Femur (tissue), 1 donor: ENCODE measurements at regions not wholly inside any gene's neighbourhood (a gene's known extent, or its start where the extent isn't known, plus 50 kb on each side); places are given as distances from the start of the nearest gene placed in this dataset.
A peak's percentile ranks its signal among the peaks of the same experiment; 100 is the strongest.

Experiments
- DNase-seq: peaks from one replicate; pipeline ENCODE4 v3.0.0-alpha.2; 2017

DNA sequence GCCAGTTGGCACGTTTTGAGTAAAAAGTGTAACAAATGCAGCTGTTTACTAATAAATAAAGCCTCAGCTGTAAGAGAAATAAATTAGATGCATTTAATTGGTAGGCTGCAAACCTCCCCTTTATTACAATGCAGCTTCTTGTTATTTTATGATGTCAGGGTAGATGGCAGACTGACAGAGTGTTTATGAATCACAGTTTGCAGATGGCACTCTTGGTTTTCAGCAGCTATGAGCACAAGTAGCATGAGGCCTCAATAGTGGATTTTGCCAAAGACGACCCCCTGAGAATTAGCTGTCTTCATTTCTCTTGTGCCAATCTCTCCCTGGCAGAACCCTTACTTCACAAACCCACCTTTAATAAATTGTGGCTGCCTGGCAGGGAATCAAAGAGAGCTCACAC, 161.2 kb upstream of the C1orf87 start:
- DNase-seq, result no peak

DNA sequence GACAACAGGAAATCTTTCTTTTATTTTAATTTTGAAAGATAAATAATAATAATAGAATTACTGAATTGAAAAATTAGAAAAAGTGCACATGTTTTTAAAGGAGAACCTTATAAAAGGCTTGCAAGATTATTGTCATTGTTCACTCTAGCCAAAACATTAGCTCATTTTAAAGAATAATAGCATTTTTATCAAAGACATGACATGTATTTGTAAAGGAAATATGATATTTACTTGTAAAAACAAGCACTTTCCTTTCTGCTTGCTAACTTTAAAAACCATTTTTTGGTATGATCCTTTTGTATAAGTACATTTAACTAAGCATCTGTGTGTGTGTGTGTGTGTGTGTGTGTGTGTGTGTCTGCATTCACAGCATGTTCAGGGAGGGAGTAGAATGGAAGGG, 156.3 kb upstream of the C1orf87 start:
- no peak for DNase-seq

DNA sequence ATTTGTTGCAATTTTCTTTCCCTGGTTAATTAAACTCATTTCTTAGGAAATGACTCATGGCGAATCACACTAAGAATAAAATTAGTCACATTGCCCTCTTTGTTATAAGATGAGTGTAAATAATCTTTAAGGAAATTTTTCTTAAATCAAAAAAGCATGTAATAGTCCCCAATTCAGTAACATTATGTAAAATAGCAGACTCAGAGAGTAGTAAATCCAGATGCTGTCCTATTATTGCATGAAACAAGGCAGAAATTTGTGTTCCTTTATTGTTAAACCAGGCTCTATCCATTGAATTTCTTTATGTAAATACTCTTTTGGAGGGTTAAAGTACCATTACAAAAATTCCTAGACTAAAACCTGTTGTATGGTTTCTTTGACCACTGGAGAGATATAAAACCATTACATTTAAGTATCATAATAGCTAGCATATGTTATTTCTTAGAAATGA, 154.5 kb upstream of the C1orf87 start:
- DNase-seq, result no peak

DNA sequence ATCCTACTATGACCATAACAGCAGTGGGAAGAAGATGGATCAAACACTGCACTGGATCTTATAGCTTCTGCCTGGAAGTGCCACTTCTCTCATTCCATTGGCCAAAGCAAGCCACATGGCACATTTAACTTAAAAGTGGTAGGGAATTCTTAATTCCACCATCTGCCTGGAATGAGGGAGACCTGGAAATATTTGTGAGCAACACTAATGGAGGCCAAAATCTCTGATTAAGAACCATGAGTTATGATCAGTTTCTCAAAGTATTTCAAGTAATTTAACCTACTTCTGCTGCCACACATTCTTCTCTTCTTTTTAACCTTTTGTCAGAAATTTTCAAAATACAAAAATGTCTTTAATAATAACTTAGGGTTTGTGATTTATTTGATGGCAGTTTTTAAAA, 154.0 kb upstream of the C1orf87 start:
- no peak for DNase-seq

- no peak for DNase-seq
These were observed 151.9 kb upstream of the C1orf87 start for GRCh38 chr1:60225486-60225885.

DNA sequence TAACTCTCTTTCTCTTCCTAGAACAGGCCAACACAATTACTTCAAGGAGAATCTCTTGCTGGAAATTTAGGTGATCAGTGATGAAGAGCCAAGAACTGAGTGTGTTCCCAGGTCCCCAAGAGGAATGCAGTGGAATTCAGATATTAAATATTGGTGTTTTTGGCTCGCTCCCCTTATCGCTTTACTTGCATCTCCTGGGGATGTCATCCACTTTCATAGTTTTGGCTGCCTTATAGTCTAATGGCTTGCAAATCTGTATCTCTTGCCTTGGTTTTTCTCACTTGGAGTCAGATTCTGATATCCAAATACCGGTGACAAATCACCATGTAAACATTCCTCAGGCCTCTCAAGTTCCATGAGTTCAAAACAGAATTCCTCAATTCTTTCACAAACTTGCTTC, 151.0 kb upstream of the C1orf87 start:
- DNase-seq, result no peak

- DNase-seq, result no peak
These were observed 149.6 kb upstream of the C1orf87 start for GRCh38 chr1:60223158-60223557.

DNA sequence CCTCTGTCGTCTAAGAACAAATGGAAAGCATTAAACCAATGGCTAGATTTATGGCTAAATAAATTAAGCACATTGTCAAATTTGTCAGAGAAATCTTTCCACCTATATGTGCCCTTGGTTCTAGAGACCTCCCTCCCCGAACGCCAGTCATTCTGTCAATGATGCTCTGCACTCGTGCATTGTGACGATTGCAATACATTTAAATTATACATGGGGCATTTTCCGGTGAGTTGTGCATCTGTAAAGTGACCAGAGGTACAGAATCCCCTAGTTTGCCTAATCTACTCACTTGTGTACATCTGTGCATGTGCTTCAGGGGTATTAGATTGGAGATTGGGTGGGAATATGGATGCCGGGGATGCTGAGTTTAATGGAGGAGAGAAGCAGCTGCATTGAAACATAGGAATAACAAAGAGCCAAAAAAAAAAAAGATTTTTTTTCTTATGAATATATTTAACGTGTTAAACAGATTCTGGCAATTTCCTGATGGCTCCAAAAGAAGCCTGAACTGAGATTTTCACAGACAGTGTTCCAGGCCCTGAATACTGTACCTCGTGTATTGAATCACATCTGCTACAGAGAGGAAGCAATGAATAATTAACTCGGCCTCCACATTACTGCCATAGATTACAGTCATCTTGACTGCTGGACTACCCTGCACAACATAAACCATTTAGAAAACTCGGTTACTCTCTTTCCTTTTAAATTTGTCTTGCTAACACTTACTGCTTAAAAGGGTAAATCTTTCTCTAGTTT, 149.0 kb upstream of the C1orf87 start:
- no peak for DNase-seq

DNA sequence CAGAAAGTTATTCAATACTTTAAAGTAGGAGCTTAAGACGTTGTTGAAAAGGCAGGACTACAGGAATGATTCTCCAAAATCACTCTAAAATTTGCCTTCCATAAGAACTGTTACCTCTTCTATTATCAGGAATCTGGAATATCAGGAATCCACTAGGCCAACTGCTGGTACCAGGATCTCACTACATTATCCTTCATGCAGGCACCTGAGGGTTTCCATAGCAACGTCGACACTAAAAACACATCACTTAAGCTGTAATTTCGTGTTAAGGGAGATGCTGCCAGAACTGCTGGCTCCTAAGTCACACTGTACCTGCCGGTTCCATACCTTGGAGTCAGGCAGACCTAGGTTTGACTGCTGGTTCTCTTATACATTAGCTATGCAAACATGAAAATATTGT, 139.7 kb upstream of the C1orf87 start:
- no peak for DNase-seq

DNA sequence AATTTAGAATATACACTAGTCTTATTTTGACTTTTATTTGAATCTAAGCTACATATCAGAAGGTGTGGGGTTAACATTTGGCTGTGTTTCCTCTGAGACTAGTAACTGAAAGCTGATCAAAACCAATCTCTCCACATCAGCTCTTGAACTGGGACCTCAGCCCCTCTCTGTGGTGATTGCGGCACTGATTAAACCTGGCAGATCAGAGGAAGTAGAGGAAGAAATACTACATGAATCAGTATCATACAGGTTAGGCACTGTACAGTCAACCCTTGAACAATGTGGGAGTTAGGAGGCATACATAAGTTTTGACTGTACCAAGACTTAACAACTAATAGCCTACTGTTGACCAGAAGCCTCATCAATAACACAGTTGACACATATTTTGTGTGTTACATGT, 122.5 kb upstream of the C1orf87 start:
- no peak for DNase-seq

- DNase-seq, result no peak
These were observed 112.1 kb upstream of the C1orf87 start for GRCh38 chr1:60185684-60186083.

DNA sequence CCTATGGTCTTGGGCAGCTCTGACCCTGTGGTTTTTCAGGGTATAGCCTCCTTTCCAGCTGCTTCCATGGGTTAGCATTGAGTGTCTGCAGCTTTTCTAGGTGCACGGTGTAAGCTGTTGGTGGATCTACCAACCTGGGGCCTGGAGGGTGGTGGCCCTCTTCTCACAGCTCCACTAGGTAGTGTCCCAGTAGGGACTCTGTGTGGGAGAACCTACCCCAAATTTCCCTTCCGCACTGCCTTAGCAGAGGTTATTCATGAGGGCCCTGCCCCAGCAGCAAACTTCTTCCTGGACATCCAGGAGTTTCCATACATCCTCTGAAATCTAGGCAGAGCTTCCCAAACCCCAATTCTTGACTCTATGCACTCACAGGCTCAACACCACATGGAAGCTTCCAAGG, 111.0 kb upstream of the C1orf87 start:
- DNase-seq, result no peak

- DNase-seq, result no peak
These were observed 100.3 kb upstream of the C1orf87 start for GRCh38 chr1:60173729-60174505.

- DNase-seq, result no peak
These were observed 99.4 kb upstream of the C1orf87 start for GRCh38 chr1:60173006-60173405.

DNA sequence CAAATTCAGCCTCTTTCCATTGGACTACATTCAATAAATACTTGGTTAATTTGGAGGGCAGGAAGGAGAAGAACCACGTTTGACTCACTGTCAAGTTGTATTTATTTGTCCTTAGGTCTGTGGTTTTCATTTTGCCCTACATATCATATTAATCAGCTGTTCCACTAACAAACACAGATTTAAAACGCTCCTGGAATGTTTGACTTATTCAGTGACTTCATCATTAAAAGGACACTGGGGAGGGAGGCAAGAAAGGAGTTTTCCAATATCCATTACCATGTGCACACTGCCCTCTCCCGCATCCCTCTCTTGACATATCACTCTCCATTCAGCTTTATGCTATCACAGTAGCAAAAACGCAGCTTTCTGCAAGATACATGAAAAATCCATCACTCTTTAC, 98.2 kb upstream of the C1orf87 start:
- no peak for DNase-seq

- DNase-seq, result no peak
These were observed 97.1 kb upstream of the C1orf87 start for GRCh38 chr1:60170709-60171108.

DNA sequence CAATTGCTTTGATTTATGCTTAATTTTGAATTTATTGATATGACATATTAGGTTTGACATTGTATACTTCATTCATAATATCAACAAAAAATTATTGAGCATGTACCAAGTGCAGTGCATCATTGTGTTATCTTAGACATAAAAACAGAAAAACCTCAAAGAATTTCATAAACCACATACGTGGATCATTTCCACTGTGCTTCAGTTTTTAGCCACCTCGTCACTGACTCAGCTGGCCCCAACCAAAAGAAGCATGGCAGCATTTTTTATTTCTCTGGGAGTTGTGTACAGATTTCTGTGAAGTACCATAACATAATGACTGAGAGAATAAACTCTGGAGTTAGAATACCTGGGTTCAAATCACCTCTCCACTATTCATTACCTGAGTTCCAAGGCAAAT, 95.6 kb upstream of the C1orf87 start:
- DNase-seq, result no peak

DNA sequence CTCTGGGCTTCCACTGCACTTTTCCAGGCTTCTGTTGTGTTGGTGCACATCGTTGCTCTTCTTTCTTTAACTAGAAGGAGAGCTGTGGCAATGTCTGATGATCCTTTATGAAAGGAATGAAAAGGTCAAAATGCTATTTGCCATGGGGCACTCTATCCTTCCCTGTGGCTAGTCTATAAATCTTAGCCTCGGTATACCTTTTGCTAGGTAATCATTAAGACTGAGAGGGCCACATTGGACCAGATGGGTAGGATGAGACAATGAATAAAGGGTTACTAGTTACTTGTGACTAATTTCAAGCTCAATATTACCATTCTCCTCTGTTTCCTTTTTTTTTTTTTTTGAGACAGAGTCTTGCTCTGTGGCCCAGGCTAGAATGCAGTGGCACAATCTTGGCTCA, 89.4 kb upstream of the C1orf87 start:
- DNase-seq, result no peak

GRCh38 chr1:60160141-60160540, 86.6 kb upstream of the C1orf87 start:
- DNase-seq, result no peak

GRCh38 chr1:60156371-60156770, 82.8 kb upstream of the C1orf87 start:
- DNase-seq, result no peak

- no peak for DNase-seq
These were observed 80.4 kb upstream of the C1orf87 start for GRCh38 chr1:60153961-60154360.

DNA sequence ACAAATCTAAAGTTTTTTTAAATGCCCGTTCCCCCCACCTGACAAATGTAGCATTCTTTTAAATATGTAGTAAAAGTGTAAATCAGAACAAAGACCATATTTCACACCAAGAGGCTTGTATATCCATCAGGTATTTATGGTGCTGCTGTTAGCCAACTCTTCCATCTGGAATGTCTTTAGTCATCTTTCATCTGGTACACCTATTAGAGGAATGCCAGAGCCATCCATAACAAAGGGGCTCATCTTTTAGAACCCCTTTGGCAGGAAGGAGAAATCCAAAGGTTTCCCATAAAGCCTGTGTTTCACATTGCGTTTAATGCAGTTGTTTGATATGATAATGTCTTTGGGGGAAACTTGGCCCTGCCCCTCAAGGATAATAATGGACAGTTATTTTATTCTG, 79.3 kb upstream of the C1orf87 start:
- DNase-seq, result no peak

GRCh38 chr1:60151311-60151710, 77.7 kb upstream of the C1orf87 start:
- DNase-seq, result no peak

DNA sequence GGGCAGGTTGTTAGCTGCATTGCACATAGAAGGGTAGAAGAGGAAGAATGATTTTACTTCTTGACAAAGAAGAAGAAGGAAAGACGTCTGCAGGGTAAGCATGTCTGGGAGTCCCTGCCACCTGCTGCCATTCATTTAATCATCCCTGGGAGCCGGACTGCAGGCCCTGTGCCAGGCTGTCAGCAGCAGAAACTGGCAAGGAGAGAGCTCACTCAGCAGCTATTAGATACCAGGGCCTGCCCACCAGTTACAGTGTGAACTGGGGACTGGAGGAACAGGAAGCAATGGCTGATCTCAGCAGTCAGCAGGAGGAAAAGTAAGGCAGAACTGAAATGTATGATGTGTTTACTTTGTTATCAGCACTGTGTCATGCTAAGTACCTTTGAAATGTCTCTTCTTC, 75.7 kb upstream of the C1orf87 start:
- DNase-seq, result peak; percentile 73

GRCh38 chr1:60146884-60147283, 73.3 kb upstream of the C1orf87 start:
- DNase-seq, result no peak
